ENCODE measurements at regions not wholly inside any gene's neighbourhood (a gene's known extent, or its start where the extent isn't known, plus 50 kb on each side); places are given as distances from the start of the nearest gene placed in this dataset.

GRCh38 chr1:220331318-220331717 lies 59.1 kb upstream of the RAB3GAP2 start:
- H3K9me3 ChIP-seq (ENCODE audit: low read length): no peaks in the 10 kb centered on the region
- TF ChIP-seq, protein P1, sequence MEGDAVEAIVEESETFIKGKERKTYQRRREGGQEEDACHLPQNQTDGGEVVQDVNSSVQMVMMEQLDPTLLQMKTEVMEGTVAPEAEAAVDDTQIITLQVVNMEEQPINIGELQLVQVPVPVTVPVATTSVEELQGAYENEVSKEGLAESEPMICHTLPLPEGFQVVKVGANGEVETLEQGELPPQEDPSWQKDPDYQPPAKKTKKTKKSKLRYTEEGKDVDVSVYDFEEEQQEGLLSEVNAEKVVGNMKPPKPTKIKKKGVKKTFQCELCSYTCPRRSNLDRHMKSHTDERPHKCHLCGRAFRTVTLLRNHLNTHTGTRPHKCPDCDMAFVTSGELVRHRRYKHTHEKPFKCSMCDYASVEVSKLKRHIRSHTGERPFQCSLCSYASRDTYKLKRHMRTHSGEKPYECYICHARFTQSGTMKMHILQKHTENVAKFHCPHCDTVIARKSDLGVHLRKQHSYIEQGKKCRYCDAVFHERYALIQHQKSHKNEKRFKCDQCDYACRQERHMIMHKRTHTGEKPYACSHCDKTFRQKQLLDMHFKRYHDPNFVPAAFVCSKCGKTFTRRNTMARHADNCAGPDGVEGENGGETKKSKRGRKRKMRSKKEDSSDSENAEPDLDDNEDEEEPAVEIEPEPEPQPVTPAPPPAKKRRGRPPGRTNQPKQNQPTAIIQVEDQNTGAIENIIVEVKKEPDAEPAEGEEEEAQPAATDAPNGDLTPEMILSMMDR (conservative IDR thresholded peaks at IDR 0.05; ENCODE audit: low read length): no peak
- TF ChIP-seq EZH2phosphoT487 (IDR thresholded peaks at IDR 0.05; ENCODE audit: borderline replicate concordance, low read depth, low read length): no peak
- no peaks in the 10 kb centered on the region for H3K36me3 ChIP-seq (ENCODE audit: insufficient read depth, low read length)
- no peak overlapping the region for H2AFZ ChIP-seq (ENCODE audit: low read length)
- no peak for DNase-seq (ENCODE audit: low spot score)
- ChIA-PET CTCF (ENCODE audit: unreplicated experiment) (no interaction called here), POLR2A (no interaction called here)
- no peak overlapping the region for H3K4me3 ChIP-seq (ENCODE audit: low read depth, low read length, poor library complexity, severe bottlenecking)
- no peaks in the 10 kb centered on the region for H4K20me1 ChIP-seq (ENCODE audit: insufficient read depth, low read length)
- no peak overlapping the region for H3K27ac ChIP-seq (ENCODE audit: low read depth, low read length, poor library complexity, severe bottlenecking)
- H3K4me2 ChIP-seq (ENCODE audit: low read length): no peak overlapping the region
- H3K4me1 ChIP-seq (ENCODE audit: insufficient read depth, low read length, poor library complexity, severe bottlenecking): no peaks in the 10 kb centered on the region
- no peaks in the 10 kb centered on the region for H3K9me2 ChIP-seq (ENCODE audit: insufficient read depth, low read length)
- no peaks in the 10 kb centered on the region for H3K79me2 ChIP-seq (ENCODE audit: insufficient read depth, low read depth, low read length)
- BruUV-seq (replicated peaks): no TSS peak
- intact Hi-C loops (cut with micrococcal nuclease; ENCODE audit: unreplicated experiment): no loop called here

GRCh38 chr1:220330265-220330664 lies 58.0 kb upstream of the RAB3GAP2 start:
- intact Hi-C loops (cut with micrococcal nuclease; ENCODE audit: unreplicated experiment): no loop called here
- Histone ChIP-seq H3K79me2 (ENCODE audit: insufficient read depth, low read depth, low read length) (no peaks in the 10 kb centered on the region), H3K9me3 (ENCODE audit: low read length) (no peaks in the 10 kb centered on the region), H3K9me2 (ENCODE audit: insufficient read depth, low read length) (no peaks in the 10 kb centered on the region), H3K4me3 (ENCODE audit: low read depth, low read length, poor library complexity, severe bottlenecking) (no peak overlapping the region), H3K4me1 (ENCODE audit: insufficient read depth, low read length, poor library complexity, severe bottlenecking) (no peaks in the 10 kb centered on the region), H2AFZ (ENCODE audit: low read length) (no peak overlapping the region), H3K4me2 (ENCODE audit: low read length) (no peak overlapping the region), H3K27ac (ENCODE audit: low read depth, low read length, poor library complexity, severe bottlenecking) (no peak overlapping the region), H4K20me1 (ENCODE audit: insufficient read depth, low read length) (no peaks in the 10 kb centered on the region), H3K36me3 (ENCODE audit: insufficient read depth, low read length) (no peaks in the 10 kb centered on the region)
- BruUV-seq (replicated peaks): no TSS peak
- CTCF ChIA-PET (ENCODE audit: unreplicated experiment): no interaction called here
- TF ChIP-seq EZH2phosphoT487 (IDR thresholded peaks at IDR 0.05; ENCODE audit: borderline replicate concordance, low read depth, low read length): no peak
- TF ChIP-seq, protein P1 (conservative IDR thresholded peaks at IDR 0.05; ENCODE audit: low read length): no peak
- POLR2A ChIA-PET: interaction anchor here (0.6 kb wide), 1 partner anchor 15 kb away, joined by 3 read pairs; no protein-coding TSS in a partner anchor
- DNase-seq (ENCODE audit: low spot score): no peak

DNA sequence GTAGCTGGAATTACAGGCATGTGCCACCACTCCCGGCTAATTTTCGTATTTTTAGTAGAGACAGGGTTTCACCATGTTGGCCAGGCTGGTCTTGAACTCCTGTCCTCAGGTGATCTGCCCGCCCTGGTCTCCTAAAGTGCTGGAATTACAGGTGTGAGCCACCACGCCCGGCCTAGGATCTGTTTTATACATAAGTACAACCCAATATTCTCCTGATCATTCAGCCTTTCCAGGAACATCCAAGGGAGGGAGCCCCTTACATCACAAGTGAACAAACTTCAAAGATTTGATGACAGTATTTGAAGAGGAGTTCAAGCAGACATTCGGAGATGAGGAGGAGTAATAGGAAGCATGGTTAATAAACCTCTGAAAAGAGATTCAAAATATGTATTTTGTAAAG lies 54.9 kb upstream of the RAB3GAP2 start:
- Histone ChIP-seq H3K79me2 (ENCODE audit: insufficient read depth, low read depth, low read length) (no peaks in the 10 kb centered on the region), H3K4me2 (ENCODE audit: low read length) (no peak overlapping the region), H2AFZ (ENCODE audit: low read length) (no peak overlapping the region), H3K9me3 (ENCODE audit: low read length) (no peaks in the 10 kb centered on the region), H3K9me2 (ENCODE audit: insufficient read depth, low read length) (no peaks in the 10 kb centered on the region), H3K4me3 (ENCODE audit: low read depth, low read length, poor library complexity, severe bottlenecking) (no peak overlapping the region), H3K36me3 (ENCODE audit: insufficient read depth, low read length) (no peaks in the 10 kb centered on the region), H3K27ac (ENCODE audit: low read depth, low read length, poor library complexity, severe bottlenecking) (no peak overlapping the region), H3K4me1 (ENCODE audit: insufficient read depth, low read length, poor library complexity, severe bottlenecking) (no peaks in the 10 kb centered on the region), H4K20me1 (ENCODE audit: insufficient read depth, low read length) (no peaks in the 10 kb centered on the region)
- intact Hi-C loops (cut with micrococcal nuclease; ENCODE audit: unreplicated experiment): no loop called here
- ChIA-PET POLR2A (interaction anchor here (0.9 kb wide), 1 partner anchor 484 kb away, joined by 3 read pairs; no protein-coding TSS in a partner anchor), CTCF (ENCODE audit: unreplicated experiment) (no interaction called here)
- no TSS peak for BruUV-seq (replicated peaks)
- DNase-seq (ENCODE audit: low spot score): no peak
- no peak for TF ChIP-seq EZH2phosphoT487 (IDR thresholded peaks at IDR 0.05; ENCODE audit: borderline replicate concordance, low read depth, low read length)
- TF ChIP-seq, protein P1 (conservative IDR thresholded peaks at IDR 0.05; ENCODE audit: low read length): no peak

All from OCI-LY7 (cell line).